NCI-H1048 (cell line): ENCODE measurements at regions not wholly inside any gene's neighbourhood (a gene's known extent, or its start where the extent isn't known, plus 50 kb on each side); places are given as distances from the start of the nearest gene placed in this dataset.

Experiments
- DNase-seq: peaks from one replicate; lab custom pipeline; 2025; lab: John Stamatoyannopoulos, UW

DNA sequence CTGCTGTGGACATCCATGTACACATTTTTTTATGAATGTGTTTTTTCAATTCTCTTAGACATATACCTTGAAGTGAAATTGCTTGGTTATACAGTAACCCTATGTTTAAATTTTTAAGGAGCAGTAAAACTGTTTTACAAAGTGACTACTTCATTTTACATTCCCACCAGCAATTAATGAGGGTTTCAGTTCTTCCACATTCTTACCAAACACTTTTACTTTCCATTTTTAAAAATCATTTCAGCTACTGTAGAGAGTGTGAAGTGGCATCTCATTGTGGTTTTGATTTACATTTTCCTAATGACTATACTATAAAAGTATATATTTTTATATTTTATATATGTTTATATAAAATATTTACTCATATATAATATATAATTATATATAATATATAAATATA, 1221.5 kb downstream of the PLA2G4A start:
- no peak for DNase-seq

DNA sequence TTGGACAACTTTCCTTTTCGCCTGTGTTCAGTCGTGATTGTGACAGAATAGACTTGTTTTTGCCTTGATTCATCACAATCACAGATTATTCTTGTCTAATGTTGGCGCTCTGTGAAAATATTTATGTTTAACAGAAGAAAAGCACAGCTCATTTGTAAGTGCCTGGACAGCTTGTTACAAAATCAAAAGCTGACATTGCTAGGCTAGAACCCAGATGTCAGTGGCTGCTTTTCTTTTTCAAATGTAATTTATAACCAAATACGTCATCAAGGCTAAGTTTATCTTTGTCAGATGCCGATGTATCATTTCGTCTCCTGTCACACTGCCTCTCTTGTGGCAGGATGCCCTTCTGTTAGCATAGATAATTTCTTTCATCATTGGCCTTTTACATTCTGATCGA, 1227.3 kb downstream of the PLA2G4A start:
- DNase-seq: no peak

DNA sequence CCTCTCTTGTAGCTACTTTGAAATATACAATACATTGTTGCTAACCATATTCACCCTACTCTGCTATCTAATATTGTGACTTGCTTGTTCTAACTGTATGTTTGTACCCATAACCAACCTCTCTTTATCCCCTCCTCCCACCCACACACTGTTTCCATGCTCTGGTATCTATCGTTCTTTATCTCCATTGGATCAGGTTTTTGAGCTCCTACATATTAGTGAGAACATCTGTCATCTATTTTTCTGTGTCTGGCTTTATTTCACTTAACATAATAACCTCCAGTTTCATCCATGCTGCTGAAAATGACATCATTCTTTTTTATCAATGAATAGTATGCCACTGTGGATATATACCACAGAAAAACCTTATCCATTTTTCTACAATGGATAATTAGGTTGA, 1230.1 kb downstream of the PLA2G4A start:
- DNase-seq: no peak

DNA sequence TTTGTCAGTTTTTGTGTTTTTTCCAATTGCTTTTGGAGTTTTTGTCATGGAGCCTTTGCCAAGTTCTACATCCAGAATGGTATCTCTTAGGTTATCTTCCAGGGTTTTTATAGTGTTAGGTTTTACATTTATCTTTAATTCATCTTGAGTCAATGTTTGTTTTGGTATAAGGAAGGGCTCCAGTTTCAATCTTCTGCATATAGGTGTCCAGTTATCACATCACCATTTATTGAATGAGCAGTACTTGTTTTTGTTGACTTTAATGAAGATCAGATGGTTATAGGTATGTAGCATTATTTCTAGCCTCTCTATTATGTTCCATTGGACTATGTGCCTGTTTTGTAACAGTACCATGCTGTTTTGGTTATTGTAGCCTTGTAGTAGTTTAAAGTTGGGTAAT, 1233.1 kb downstream of the PLA2G4A start:
- no peak for DNase-seq

DNA sequence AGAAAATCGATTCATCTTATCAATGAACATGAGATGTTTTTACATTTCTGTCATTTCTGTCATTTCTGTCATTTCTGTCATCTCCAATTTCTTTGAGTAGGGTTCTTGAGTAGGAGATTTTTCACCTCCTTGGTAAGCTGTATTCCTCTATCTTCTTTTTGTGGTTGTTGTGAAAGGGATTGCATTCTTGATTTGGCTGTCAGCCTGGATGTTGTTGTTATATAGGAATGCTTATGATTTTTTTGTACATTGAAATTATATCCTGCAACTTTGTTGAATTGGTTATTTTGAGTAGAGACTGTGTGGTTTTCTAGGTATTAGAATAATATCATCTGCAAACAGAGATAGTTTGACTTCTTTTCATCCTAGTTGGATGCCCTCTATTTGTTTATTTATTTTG, 1233.7 kb downstream of the PLA2G4A start:
- DNase-seq: no peak

DNA sequence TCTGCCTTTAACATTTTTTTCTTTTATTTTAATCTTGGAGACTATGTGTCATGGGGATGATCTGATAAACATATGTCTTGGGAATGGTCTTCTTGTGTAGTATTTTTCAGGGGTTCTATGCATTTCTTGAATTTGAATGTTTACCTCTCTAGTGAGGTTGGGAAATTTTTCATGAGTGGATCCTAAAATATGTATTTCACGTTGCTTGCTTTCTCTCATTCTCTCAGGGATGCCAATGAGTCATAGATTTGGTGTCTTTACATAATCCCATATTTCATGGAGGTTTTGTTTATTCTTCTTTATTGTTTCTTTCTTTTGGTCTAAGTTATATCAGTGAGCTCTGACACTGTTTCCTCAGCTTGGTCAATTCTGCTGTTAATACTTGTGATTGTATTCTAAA, 1237.2 kb downstream of the PLA2G4A start:
- DNase-seq: no peak

DNA sequence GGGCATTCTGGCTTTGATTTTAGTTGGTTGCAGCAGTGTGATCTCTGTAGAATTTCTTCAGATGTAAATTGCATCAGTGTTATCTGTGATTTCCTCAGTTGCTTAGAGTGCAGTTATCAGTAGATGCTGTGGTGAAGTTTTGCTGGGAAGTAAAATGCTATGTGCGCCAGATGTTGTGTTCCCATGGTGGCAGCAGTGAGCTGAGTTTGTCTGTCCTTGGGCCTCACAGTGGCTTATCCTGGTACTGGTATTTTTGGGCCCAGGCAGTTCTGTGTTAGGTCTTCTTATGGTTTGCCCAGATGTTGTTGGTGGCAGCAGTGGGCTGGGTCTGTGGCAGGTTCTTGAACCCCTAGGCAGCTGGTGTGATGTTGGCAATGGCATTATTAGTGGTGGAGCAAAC, 1242.1 kb downstream of the PLA2G4A start:
- DNase-seq: no peak

DNA sequence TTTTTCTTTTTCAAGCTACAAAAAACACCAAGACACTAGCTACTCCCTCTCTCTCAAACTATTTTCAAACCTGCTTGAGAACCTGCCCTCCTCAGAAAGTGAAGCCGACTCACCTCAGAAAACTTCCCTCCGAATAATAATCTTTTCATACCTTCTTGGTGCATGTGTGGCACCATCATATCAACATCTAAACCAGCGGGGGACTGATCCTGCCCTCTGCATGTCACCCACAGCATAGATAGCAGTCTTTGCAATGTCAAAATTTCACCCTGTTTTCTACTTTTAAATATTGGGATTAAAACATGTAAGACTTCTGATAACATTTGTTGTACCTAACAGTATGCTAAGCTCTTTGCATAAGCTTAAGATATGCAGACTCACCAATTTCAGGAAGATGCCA, 1260.3 kb downstream of the PLA2G4A start:
- DNase-seq: no peak

DNA sequence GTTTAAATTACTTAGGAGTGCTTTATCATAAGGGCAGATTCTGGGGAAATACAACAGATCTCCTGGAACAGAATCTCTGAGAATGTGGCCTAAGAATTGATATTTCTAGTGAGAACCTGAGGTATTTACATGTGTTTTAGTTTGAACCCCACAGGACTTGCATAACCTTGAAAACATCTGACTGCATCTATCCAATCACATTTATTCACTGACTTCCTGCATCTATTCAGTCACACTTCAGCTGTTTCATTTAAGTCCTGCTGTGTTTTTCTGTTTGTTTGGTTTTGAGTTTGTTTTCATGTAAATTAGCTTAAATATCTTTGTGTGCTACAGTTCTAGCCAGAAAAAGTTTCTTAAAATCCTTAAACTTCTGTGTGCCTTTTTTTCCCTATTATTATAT, 1260.7 kb downstream of the PLA2G4A start:
- no peak for DNase-seq

DNA sequence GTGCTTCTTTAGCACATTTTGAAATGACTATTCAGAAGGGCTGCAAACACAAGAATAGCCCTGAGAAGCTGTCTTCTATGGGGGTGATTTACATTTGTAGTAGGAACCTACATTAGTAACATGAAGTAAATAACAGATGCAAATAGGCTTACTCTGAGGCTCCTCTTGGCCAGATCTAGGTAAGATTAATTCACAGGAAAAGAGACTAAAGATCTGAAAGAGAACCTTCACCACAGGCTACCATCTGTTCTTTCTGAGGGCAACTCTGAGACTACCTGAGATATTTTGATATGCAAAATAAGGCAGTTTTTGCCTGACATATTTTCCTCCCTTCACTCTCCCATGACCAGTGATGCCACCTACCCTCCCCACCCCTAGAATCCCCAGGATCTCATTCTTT, 1267.8 kb downstream of the PLA2G4A start:
- no peak for DNase-seq

DNA sequence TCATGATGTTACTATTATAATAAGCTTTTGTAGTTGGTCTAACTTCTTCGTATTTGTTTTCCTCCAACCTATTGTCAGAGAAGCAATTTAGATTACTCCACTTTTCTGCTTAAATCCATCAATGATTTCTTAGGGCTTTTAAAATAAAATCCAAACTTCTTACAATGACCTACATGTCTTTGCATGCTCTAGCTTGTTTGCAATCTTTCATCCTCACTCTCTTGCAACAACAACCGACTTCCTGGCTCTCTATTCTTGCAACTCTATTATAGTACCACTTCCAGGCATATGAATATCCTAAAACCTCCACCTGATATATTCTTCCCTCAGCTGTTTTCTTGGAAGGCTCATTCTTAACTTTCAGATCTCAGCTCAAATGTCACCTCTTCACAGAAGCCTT, 1288.7 kb downstream of the PLA2G4A start:
- no peak for DNase-seq

DNA sequence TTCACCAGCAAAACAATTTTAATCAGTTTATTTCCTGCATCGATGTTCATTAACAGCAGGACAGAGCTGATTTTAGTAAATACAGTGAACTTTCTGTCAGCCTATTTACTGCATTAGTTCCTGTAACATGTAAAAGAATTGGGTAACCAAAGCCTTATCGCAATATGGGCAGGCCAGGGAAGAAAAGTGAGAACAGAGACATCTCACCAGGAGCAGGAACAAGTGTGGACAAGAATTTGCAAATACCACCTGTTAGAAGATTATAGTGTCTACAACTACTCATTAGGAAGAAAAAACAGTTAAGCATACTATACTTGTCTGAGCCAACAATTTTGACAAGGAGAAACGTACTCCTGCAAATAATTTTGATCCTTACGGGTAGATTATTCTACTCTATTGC, 1293.9 kb downstream of the PLA2G4A start:
- no peak for DNase-seq

DNA sequence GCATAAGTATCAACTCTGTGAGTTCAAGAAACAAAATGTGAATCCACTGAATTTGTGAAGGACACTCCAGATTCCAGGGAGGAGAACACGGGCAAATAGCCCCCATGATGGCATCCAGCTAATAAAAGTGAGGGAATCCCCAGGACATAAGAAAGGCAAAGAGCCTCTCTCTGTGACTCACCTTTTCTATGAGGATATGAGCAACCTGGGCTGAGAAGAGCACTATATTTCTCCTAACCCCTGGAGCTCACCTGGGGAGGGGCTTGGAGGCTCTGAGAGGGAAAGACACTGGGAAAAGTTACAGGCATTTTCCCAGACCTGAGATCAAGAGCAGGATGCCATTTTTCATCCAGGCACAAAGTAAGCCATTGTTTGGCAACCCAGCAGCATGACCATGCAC, 1298.8 kb downstream of the PLA2G4A start:
- no peak for DNase-seq

DNA sequence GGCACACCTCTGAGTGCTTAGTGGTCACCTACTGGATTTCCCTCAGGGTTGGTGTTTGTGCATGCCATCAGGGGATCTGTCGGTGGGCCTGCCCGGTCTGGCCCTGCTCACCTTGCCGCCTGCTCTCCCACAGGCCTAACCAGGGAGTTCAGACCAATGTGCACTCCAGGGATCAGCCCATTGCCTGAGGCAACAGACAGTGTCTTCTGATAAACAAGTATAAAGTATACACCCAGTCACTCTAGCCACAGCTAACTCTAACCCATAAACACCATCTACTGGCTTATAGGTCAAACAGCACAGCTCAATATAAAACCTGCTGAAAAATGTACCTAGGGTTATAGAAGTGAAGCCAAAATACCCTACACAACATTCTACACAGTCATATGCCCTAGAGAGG, 1300.0 kb downstream of the PLA2G4A start:
- DNase-seq: no peak

DNA sequence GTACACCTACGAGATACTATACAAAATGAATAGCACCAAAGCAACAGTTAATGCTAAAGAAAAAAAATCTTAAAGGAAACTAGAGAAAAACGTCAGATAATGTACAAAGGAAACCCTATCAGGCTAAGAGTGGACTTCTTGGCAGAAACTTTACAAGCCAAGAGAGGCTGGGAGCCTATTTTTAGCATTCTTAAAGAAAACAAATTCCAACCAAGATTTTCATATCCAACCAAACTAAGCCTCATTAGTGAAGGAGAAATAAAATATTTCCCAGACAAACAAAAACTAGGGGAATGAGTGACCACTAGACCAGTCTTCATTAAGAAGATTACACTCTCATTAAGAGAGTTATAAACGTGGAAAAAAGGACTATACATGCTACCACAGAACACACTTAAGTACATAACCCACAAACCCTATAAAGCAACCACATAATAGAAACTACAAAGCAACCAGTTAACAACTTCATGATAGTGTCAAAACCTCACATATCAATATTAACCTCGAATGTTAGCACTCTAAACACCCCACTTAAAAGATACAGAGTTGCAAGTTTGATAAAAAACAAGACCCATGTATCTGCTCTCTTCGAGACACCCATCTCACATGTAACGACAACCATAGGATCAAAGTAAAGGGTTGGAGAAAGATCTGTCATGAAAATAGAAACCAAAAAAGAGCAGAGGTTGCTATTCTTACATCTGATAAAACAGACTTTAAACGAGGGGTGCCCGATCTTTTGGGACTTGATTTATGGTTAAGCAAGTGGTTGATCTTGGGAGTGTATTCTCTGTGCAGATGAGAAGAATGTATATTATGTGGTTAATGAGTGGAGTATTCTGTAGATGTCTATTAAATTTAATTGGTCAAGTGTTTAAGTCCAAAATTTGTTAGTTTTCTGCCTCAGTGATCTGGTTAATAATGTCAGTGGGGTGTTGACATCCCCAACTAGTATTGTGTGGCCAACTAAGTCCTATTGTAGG, 1301.4 kb downstream of the PLA2G4A start:
- no peak for DNase-seq

DNA sequence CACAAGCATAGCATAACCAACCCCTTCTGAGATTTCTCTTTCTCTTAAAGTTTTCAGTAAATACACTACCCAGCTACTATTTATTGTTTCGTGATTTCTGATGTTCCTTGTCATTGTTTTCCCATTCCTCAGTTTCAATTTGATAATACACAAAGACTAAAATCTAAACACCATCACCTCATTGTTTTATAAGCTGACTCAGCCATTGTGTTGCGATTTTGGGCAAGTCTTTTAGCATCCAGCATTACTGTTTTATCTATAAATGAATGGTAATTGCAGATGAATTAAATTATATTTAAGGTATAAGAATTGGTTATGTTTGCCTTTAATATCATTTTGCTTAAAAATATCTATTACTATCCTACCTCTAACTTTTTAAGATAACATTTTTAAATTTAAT, 1308.5 kb downstream of the PLA2G4A start:
- no peak for DNase-seq

DNA sequence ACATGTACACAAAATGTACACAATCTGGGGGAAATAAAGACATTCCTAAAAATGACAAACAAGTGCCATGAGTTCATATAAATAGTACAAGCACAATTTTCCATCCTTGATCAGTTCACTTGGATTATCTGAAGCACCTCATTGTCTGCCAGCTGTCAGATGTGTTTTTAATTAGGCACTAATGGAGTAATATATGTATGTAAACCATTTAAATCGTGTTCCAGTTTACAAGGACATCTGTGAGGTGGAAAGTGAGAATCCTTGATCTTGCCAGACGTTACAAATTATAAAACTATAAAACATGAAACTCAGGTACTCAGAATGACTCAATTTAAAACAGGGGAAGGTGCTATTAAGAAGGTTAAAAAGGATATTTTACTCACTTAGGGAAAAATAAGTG, 1312.2 kb downstream of the PLA2G4A start:
- DNase-seq: no peak

DNA sequence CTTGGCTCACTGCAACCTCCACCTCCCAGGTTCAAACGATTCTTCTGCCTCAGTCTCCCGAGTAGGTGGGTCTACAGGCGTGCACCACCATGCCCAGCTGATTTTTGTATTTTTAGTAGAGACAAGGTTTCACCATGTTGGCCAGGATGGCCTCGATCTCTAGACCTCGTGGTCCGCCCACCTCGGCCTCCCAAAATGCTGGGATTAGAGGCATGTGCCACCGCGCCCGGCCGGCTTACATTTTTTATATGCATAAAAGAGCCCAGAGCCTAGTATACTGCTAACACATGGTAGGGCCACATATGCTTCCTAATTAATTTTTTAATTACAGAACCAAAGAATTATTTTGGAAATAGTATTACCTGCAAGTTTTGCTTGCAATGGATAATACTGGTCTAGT, 1325.4 kb downstream of the PLA2G4A start:
- no peak for DNase-seq

DNA sequence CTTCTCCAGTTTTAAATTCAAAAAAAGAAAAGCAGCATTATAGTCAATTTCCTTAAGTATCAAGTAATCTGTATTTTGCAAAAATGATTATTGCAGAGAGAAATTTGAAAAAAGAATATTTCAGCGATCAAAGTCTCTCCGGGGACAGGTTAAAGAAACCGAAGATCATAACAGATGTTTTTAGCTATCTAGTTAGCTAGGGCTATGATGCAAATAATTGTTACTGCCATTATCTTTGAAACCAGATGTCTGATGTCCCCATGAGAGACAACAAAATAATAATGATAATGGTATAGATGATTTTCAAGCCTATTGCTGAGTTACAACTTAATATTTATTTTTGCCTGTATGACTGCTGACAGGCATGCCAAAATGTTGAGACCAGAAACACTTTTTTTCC, 1326.0 kb downstream of the PLA2G4A start:
- DNase-seq: no peak

DNA sequence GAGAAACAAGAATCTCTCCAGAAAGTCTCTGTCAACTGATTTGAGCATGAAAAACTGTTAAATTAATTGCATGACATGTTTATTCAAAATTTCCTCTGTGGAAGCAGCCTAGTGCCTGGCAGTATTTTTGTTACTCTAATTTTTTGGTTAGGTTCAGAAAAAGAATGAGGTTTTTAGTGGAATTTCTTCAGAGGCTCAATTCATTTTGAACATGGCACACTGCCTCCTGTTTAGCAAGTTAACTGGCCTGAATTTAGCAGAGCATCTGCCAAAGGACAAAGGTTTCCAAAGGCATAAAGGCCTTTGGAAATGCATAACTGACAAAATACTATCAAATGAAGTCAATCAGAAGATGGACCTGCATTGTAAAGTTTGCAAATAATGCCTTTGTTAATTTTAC, 1326.5 kb downstream of the PLA2G4A start:
- no peak for DNase-seq

DNA sequence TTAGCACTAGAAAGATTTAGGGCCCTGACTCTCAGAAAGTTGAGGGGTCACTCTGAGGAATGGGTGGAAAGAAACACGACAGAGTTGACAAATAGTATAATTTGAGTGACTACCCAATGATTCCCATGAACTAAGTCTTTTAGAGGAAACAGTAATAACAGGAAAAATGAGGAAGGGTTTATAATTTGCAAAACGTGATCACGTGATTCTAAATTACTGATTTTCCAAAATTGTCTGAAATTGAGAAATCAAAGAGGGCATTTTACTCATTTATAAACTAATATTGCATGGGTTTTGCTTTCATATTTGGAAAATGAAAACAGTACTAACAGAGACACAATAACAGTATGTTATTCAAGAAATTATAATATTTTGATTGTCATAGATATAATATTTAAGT, 1335.7 kb downstream of the PLA2G4A start:
- DNase-seq: no peak

DNA sequence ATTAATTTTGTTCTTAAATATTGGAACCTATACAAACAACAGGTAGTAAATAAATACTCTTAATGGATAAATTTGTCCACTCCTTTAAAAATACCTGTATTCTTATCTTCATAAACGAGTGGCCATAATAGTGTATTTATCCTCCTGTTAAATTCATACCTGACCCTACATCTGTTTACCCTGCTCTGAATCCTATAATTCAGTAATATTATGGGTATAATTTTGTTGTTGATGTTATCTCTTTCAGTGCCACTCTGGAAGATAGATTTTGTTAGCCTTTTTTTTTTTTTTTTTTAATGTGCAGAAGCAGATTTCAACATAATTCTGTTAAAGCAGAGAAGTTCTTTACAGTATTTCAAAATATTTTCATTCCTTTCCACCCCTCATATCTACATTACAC, 1337.9 kb downstream of the PLA2G4A start:
- DNase-seq: no peak

DNA sequence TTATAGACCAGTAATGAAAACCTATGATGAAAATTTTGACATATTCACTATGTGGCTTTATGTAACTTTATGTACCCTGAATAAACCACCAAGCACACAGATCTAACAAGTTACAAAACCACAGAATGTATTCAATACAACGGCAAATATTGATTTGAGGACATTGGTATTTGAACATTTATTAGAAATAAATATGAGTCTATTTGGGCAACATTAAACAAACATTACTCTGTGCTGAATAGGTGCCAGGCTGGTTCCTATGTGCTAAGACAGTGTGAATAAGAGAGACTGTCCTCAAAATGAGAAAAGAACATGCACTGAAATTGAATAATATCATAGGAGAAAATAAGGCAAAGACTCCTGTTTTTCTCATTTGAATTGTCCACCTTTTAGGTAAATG, 1341.2 kb downstream of the PLA2G4A start:
- DNase-seq: no peak

DNA sequence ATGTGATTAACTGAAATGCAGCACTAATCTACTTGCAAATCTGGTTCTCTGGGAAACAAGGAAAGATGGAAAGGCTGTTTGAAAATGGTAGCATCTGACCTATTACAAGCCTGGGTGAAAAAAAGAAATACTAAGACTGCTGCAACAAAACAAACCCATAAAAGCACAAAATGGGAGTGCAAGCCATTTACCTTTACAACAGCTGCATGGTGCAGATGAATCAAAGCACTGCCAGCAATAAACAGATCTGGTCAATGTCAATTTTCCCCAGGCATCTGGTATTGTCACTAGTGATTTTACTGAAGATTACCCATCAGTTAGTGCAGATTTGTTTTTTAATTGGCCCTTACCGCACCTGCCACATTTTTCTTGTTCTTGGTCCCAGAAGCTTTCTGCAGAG, 1341.7 kb downstream of the PLA2G4A start:
- no peak for DNase-seq
